ENCODE measurements at regions not wholly inside any gene's neighbourhood (a gene's known extent, or its start where the extent isn't known, plus 50 kb on each side); places are given as distances from the start of the nearest gene placed in this dataset.

GRCh38 chr10:50999163-50999562, 75.1 kb upstream of the PRKG1 start:
- Histone ChIP-seq H3K4me2 (ENCODE audit: low read length) (no peak overlapping the region), H4K20me1 (ENCODE audit: insufficient read depth) (no peaks in the 10 kb centered on the region), H3K4me1 (ENCODE audit: control insufficient read depth in 1 of 2, insufficient read depth in 2 of 2, low read length in 2 of 2) (peaks cover 0 to 4% of the 10 kb centered on the region in 2 experiments; a peak in 1 of 4 replicates), H3K79me2 (ENCODE audit: insufficient read depth, low read length) (no peaks in the 10 kb centered on the region), H2AFZ (ENCODE audit: low read depth, low read length, poor library complexity, severe bottlenecking) (no peak overlapping the region), H3K36me3 (ENCODE audit: control insufficient read depth in 1 of 2, insufficient read depth in 2 of 2, low read length in 2 of 2) (no peaks in the 10 kb centered on the region), H3K27ac (ENCODE audit: low read depth, low read length) (no peak overlapping the region), H3K4me3 (replicated peaks in 1 of 2; ENCODE audit: low read depth in 1 of 2, low read length in 2 of 2) (no peak overlapping the region), H3K27me3 (ENCODE audit: insufficient read depth, low read length) (peaks cover 7% of the 10 kb centered on the region), H3K9ac (ENCODE audit: low read length) (no peak overlapping the region), H3K9me2 (ENCODE audit: insufficient read depth) (no peaks in the 10 kb centered on the region), H3K9me3 (ENCODE audit: control insufficient read depth in 1 of 2, insufficient read depth in 1 of 2, low read depth in 1 of 2, low read length in 2 of 2) (no peaks in the 10 kb centered on the region)
- DNase-seq (ENCODE audit: low read depth, low spot score) (no peak), ATAC-seq (no peak)
- POLR2A ChIA-PET = no interaction called here
- intact Hi-C loops (cut with micrococcal nuclease) = no loop called here
- CTCF ChIA-PET = no interaction called here
- TF ChIP-seq, protein P1, sequence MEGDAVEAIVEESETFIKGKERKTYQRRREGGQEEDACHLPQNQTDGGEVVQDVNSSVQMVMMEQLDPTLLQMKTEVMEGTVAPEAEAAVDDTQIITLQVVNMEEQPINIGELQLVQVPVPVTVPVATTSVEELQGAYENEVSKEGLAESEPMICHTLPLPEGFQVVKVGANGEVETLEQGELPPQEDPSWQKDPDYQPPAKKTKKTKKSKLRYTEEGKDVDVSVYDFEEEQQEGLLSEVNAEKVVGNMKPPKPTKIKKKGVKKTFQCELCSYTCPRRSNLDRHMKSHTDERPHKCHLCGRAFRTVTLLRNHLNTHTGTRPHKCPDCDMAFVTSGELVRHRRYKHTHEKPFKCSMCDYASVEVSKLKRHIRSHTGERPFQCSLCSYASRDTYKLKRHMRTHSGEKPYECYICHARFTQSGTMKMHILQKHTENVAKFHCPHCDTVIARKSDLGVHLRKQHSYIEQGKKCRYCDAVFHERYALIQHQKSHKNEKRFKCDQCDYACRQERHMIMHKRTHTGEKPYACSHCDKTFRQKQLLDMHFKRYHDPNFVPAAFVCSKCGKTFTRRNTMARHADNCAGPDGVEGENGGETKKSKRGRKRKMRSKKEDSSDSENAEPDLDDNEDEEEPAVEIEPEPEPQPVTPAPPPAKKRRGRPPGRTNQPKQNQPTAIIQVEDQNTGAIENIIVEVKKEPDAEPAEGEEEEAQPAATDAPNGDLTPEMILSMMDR (IDR thresholded peaks at IDR 0.05 in 2 of 3, conservative IDR thresholded peaks at IDR 0.05 in 1 of 3; ENCODE audit: borderline replicate concordance in 1 of 3, insufficient read depth in 1 of 3, low read depth in 2 of 3, low read length in 2 of 3) = no peak
- TF ChIP-seq ZBTB33 (IDR thresholded peaks at IDR 0.05; ENCODE audit: extremely low read depth, insufficient replicate concordance, low read length) (no peak), ZNF274 (IDR thresholded peaks at IDR 0.05; ENCODE audit: low read depth, low read length) (no peak), SRF (IDR thresholded peaks at IDR 0.05; ENCODE audit: low read depth) (no peak), ZFX (IDR thresholded peaks at IDR 0.05) (no peak), SIN3A (IDR thresholded peaks at IDR 0.05; ENCODE audit: low read depth) (no peak), MAX (IDR thresholded peaks at IDR 0.05) (no peak), EZH2 (IDR thresholded peaks at IDR 0.05) (no peak)
- RAD21 ChIA-PET (ENCODE audit: low non-redundant PET in 1 of 2, low total read pairs in 2 of 2, uncharacterized antibody in 2 of 2, unreplicated experiment in 2 of 2) = no interaction called here
- BruUV-seq (replicated peaks) = no TSS peak
